CD4-positive, alpha-beta T cell treated with Interleukin-6 at 100 ng/mL for 8 hours (primary cell): ENCODE measurements at regions not wholly inside any gene's neighbourhood (a gene's known extent, or its start where the extent isn't known, plus 50 kb on each side); places are given as distances from the start of the nearest gene placed in this dataset.

Experiments used
- DNase-seq: peaks from one replicate; pipeline ENCODE4 v3.0.0-alpha.2; 2020; ENCODE audit warnings: mixed read lengths, low spot score

DNA sequence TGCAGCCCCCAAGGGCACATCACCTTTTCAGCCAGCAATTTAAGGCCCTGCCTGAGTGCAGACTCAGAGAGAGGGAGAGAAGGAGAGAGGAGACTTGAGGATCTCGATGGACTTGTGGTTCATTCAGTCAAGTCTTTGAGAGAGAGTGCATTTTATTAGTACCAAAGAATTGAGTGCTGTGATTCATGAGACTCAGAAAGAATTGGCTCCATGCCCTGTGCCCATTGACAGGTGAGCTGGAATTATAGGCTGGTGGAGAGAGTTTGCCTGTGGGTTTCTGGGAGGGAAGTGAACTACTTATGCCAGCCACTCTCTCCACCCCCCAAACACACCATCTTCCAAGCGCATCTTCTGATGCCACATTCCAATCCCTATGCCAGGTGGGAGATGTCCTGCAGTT is 236.8 kb downstream of the MN1 start:
- DNase-seq = no peak

DNA sequence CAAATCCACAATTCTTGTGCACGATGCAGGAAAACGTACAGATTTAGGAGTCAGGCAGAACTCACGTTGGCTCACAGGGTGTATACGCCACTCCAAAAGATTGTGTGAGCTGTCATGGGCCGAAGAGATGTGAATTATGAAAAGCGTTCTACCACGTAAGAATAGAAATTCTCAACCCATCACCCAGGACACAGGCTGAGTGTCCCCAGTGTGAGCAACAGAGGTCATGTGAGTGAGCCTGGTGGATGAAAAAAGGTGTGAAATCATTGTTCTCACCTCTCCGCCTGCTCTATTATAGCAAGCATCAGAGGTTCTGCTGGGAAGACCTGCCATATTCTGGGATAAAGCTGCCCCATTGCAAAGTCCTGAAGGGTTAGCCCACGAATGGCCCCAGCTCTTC is 235.0 kb downstream of the MN1 start:
- no peak for DNase-seq

DNA sequence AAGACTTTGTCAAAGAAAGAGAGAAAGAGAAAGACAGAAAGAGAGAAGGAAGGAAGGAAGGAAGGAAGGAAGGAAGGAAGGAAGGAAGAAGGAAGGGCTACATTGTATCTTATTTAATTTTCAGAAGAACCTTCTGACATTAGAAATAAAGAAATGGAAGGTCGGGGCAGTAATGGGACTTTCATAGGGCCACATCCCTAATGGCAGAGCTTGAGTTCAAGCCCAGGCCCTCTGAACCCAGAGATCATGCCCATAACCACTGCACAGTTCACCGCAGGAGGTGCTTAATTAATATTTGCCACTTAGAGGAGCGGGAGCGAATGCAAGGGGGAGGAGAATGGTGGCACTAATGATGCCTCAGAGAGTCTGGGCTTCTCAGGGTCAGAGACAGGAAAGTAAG is 233.3 kb downstream of the MN1 start:
- DNase-seq = no peak

DNA sequence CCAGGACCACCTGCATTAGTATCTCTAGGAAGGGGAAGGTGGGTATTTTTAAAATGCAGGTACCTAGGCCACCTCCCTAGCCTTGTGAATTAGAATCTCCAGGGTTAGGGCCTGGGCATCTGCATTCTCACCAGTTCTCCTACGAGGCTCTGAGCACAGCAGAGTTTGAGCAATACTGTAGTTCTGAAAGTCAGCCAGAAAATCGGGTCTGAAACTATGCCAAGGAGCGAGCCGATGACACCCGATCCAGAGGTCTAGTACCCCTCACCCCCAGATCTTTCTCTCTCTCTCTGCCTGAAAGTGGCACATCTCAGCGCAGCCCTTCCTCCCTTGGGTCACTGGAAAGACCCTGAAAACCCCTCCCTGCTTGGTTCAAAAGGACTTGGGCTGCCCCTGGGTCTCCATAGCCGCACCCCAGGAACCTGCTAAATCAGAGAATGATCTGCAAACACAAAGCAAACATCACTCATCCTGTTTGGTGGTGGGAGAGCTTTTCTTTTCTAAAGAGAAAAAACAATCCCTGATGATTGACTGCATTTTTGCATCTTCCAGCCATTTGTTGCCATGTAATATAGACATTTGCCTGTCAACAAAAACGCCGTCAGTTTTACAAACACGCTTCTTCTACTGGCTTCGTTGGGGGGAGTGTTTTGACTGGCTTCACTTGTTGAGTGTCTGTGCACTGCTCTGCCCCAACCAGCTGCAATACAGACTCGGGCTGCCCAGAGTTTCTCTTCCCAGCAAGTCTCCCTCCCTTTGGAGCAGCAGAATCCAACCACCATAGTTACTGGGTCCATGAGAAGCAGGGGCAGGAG is 229.9 kb downstream of the MN1 start:
- DNase-seq = no peak

DNA sequence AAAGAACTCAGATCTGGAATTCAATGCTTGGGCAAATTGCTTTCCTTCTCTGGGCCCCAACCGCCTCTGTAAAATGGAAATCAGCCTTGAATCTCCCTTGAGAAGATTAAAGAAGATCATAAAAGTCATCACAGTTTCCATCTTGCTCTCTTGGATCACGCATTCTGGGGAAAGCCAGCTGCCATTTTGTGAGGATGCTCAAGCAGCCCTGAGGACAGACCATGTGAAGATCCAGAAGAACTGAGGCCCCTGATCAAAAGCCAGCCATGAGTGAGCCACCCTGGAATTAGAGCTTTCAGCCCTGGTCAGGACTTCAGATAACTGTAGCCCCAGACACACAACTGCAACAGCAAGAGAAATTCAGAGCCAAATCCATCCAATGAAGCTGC is 229.3 kb downstream of the MN1 start:
- no peak for DNase-seq

DNA sequence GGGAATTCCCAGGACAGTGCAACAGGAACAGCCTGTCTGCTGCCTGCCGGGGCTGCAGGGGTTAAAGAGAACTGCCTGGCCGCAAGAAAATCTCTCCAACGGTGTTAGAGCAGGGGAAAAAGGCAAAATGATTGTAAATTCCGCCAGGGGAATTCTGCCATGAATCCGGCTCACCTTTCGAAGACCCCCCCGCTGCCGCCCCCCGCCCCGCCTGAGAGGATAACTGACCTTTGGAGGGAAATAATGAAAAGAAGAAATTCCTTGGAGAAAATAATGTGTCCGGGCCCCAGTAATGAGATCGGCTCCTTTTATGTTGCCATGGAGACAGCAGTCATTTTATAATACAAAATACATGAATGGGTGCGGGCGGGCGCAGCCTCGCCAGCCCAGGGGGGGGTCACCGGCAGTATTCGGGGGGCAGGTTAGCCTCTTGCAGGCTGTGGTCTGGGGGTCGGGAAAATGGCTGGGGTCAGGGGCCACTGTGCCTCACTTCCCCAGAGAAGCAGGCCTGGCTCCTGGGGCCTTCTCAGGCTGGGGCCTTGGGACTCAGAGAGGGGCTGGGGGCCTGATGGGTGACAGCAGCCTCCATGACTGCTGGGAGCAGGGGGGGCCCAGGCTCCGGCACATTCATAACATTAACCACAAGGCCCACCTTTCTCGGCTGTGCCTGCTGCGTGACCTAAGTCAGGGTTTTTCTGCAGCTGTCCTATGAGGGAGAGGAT is 228.1 kb downstream of the MN1 start:
- no peak for DNase-seq

DNA sequence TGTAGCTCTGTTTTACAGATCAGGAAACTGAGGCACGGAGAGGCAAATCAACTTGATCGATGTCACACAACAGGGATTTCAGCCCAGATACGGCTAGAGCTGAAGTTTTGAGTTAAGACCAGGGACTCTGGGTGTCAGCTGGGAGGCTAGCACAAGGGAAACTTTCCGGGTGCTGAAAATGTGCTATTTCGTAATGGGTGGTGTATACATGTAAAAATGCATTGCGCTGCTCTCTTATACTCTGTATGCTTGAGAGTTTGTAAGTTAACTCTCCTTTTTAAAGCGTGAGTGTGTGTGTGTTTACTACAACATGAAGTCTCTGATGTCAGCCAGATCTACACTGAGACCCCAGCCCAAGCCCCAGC is 227.6 kb downstream of the MN1 start:
- DNase-seq = no peak

DNA sequence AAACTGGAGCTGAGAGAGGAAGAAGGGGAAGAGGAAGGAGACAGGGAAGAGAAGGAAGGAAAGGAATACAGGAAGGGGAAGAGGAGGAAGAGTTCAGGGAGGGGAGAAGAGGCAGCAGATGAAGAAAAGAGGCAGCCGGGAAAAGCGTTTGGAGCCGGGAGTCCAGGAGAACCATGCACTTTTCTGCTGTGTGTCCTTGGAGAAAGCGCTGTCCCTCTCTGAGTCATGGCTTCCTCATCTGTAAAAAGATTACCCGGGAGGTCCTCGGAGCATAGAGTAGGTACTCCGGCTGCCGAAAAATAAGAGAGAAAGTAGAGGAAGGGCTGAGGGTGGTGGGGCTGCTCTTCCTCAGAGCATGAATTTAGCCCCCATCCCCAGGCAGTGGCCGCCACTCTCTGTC is 226.9 kb downstream of the MN1 start:
- no peak for DNase-seq

DNA sequence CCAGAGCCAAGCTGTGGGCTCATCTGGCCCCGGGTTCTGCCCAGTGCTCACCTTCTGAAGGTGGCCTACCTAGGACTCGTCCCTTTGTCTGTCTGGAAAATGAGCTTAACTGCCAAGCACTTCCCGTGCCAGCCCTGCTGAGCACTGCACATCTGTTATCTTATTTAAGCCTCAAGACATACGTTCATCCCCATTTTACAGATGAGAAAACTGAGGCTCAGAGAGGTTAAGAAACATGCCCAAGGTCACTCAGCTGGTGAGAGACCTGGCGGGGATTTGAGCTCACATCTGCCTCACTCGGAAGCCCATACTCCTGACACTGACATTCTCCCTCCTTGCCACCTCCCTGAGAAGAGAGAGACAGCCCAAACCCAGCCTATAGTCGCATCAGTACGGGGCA is 226.2 kb downstream of the MN1 start:
- DNase-seq = no peak

DNA sequence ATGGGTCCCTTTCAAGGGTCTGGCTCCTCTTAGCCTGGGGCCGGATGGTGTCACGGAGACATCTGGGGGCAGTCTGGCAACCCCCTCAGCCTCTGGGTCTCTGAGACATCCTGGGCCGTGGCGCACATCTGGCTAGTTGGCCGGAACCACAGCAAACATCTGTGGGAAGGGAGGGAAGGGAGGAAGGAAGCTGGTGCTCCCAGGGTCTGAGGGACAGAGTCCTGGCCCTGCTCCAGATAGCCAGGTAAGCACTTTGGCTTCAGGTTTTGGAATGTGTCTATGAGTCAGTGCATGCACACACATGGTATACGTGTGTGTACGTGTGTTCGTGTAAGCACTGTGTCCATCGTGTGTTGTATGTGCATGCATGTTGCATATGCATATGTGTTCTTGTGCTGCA is 225.1 kb downstream of the MN1 start:
- no peak for DNase-seq

DNA sequence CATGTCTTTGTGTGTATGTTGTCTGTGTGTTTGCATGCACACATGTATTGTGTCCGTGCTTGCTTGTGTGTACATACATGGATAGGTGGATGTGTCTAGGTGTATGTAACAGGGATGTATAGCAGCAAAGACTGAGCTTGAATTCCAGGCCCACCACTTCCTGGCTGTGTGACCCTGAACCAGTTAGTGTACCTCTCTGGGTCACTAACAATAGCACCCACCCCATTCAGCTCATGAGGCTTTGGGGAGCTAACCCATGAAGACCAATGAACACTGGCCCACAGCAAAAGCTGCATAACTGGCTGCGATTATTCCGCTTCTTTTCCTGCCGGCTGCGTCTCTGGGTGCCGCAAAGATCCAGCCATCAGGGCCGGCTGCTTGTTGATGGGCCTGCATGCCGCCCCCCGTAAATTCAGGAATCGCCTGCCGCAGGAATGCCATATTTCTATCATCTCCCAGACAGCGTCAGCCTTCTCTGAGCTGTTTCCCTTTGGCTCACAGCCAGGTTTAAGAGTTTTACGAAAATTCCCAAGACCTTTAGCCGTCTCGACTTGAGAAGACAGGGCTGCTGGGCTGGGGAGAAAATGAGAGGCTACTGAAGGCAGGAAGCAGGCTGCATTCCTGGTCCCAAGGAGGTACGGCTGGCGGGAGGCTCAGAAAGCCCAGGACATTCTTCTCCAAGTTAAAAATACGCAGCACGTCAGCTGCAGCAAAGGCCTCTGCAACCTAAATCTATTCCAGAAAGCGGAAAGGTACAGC is 224.6 kb downstream of the MN1 start:
- no peak for DNase-seq

DNA sequence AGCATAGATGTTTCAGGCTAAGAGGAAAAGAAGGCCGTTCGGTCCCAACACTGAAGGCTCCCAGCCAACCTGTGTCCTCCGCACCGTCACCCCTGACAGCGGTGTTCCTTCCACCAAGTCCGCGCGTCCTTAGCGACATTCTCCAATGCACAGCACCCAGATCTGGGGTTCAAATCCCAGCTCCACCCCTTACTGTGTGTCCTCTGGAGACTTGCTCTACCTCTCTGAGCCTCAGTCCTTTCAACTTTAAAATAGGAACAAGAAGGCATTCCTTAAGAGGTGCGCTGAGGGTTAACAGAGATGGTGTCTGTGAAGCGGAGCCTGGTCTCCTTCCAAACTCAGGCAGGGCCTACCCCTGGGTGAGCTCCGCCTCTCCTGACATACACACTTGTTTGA is 224.0 kb downstream of the MN1 start:
- DNase-seq = no peak

DNA sequence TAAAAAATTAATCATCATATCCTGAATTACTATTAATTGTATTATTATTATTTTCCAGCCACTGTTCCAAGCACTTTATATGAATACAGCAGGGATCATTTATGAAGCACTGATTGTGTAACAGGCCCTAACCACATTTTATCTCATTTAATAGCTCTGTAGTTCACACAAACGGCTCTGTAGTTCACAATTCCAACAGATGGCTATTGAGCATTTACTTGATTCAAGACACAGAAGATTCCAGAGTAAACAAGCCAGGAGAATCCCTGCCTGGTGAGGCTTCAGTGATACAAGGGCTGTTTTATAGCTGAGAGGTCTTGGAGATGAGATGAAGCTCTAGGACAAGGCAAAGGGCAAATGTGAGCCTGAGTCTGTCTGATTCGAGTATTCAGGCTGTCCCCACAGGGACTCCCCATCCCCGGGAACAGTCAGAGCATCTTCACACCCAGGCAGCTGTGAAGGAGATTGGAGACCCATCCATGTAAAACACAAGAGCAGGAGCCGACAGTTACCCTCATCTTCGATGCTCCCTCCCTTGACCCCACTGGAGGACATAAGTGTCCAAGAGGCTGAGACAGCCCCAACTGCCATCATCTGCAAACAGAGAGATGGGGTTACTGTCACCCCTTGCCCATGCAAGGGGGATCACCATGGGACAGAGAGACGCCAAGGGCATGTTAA is 222.5 kb downstream of the MN1 start:
- DNase-seq = no peak

DNA sequence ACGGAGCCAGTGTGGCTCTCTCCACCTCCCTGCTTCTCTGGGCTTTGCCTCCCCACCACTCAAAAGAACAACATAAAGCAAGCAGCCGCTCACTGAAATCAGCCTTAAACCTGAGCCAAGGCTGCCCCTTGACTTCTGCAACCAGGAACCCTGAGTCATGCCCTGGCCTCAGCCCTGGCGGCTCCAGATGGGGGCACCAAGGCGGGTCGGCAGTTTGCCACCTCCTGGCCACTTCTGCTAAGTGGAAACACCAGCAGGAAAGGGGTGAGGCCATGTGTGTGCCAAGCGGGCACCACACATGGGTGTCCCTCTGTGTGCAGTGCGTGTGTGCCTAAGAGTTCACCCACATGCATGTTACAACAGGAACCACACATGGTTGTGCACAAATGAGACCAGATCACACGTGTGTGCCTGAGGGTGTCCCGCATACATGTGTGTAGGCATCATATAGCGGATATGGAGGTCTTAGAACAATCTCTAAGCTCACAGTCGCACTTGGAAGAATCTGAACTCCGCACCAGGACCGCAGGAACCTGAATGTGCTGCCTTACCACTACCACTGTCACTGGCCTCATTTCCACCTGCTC is 221.2 kb downstream of the MN1 start:
- DNase-seq = no peak

DNA sequence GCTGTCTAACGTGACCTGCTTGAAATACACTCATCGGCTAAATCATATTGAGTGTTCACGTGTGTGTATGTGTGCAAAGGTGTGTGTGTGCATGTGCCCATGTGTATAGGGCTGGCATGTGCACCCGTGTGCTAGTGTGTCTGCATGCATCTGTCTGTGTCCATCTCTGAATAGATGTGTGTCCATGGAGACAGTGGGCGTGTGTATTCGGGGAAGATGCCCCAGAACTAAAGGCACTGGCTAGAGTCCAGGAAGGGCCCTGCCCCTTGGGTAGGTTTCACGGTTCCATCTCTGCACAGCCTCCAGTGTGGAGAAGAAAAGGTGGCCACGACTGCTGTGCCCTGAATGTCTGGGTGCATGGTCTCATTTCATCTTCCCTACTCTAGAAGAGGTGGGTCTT is 220.3 kb downstream of the MN1 start:
- DNase-seq = no peak

DNA sequence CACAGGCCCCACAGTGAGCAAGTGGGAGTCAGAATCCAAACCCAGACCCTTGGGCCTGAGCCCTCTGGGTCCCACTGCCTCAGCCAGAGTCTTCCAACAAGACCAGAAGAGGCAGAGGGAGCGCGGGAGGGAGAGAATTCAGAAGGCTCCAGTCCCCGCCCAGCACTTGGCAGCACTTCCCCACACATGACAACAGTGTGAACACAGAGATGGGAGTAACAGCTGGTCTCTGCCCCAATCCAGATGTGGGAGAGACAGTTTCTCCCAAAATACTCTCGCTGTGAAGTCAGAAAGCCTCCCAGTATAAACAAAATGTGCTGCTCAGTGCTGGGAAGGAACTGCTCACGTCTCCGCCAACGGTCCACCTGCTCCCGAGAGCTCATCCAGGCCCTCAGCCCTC is 219.9 kb downstream of the MN1 start:
- DNase-seq = no peak

DNA sequence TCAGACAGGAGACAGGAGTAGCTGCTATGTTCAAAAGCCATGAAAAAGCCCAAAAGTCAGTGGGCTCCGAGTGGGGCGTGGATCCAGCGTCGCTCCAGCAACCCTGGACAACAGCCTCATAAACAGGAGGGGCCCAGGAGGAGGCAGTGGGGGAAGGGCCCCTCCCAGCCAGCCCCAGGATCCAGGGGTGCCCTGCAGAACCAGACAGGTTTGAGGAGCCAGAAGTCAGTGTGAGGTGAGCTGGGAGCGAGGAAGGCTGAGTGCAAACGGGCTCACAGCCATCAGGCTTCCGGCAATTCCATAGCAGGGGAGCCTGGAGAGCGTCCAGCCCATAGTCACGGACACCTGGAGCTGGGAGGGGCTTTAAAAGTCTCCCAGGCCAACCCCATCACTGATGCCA is 217.7 kb downstream of the MN1 start:
- DNase-seq = no peak

DNA sequence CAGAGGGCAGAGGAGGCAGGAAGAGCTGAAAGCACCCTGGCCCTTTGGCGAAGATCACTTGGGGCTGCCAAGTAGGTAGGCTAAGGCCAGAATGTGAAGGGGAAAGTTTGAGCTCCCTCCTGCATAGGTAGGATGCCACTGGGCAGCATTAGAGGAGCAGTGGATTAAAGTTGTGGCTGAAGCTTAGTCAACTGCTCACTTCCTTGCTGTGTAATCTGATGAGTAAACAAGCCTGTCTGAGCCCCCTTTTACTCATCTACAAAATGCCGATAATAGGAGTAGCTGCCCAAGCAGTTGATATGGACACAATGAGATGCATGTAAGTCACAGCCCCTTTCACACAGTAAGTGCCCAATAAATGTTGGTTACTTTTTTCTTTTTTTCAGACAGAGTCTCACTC is 216.4 kb downstream of the MN1 start:
- no peak for DNase-seq

DNA sequence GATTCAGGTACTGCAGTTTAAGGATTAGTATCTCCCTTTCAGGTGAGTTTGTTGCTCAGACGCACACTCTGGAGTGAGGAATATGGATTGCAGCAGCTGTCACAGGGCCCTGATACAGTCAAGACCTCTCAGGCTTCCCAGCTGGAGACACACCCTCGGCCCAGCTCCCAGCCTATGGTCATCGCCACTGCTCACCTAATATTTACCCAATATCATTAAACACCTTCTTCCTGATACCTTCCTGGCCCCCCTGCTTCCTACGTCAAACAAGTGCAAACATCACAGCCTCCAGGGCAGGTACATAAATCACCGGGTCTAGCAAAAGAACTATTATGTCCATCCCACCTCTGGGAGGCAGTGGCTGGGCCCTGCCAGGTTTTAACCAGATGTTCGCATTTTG is 213.3 kb downstream of the MN1 start:
- DNase-seq = no peak

DNA sequence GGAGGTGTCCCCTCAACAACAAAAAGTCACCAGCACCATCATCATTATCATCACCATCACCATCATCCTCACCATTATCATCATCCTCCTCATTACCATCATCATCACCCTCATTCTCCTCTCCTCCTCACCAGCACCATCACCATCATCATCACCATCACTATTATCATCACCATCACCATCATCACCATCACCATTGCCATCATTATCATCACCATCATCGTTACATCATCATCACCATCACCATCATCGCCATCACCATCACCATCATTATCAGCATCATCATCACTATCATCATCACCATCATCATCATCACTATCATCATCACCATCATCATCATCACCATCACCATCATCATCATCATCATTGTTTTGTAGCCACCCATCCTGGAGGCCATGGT is 212.6 kb downstream of the MN1 start:
- no peak for DNase-seq

DNA sequence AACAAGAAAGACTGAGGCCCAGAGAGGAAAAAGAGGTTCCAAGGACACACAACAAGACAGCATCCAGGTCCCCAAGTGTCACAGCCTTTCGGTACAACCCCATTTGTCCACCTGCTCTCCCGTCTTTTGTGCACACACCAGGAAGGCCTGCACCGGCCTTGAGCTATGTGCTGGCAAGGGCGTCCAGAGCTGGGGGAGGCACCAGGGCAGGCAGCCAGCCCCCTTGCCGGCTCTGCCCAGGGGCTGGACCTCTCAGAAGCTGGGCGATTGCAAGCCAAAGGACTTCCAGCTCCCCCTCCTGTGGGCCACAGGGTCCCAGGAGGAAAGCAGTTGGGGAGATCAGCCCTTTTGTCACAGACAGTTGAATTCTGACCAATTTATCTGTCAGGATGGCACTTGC is 210.5 kb downstream of the MN1 start:
- no peak for DNase-seq

DNA sequence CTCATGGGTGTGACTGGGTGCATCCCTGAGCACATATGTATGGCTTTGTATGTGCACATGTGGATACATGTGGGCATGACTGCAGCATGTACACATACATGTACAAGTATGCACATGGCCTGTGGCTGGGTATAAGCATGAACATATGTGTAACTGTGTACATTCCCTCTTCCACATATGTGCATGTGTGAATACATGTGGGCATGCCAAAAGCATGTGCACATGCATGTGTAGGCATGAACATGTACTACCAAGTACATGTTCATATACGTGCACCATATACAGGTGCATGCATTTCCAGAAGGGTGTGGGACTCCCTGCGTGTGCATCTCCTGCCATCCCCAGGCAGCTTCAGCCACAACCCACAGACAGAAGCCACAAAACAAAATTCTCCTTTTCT is 208.2 kb downstream of the MN1 start:
- DNase-seq = no peak
